ENCODE measurements at regions not wholly inside any gene's neighbourhood (a gene's known extent, or its start where the extent isn't known, plus 50 kb on each side); places are given as distances from the start of the nearest gene placed in this dataset.

- Histone ChIP-seq H3K27me3 (replicated peaks; ENCODE audit: control insufficient read depth, insufficient read depth, low read length) (no peaks in the 10 kb centered on the region), H3K36me3 (ENCODE audit: control insufficient read depth, insufficient read depth, low read length) (no peaks in the 10 kb centered on the region), H3K4me3 (replicated peaks; ENCODE audit: low read depth, low read length) (no peak overlapping the region)
- no peak for TF ChIP-seq CTCF (IDR thresholded peaks at IDR 0.05; ENCODE audit: insufficient read depth, low read length, poor library complexity, severe bottlenecking)
- DNase-seq (ENCODE audit: extremely low read depth, insufficient read length) = no peak
These were observed 377.8 kb downstream of the PCDH7 start for GRCh38 chr4:31097999-31098398.

GRCh38 chr4:31100536-31100935, 380.4 kb downstream of the PCDH7 start:
- no peaks in the 10 kb centered on the region for H3K36me3 ChIP-seq (ENCODE audit: control insufficient read depth, insufficient read depth, low read length)
- TF ChIP-seq CTCF (IDR thresholded peaks at IDR 0.05; ENCODE audit: insufficient read depth, low read length, poor library complexity, severe bottlenecking) = no peak
- no peak for DNase-seq (ENCODE audit: extremely low read depth, insufficient read length)
- no peaks in the 10 kb centered on the region for H3K27me3 ChIP-seq (replicated peaks; ENCODE audit: control insufficient read depth, insufficient read depth, low read length)
- no peak overlapping the region for H3K4me3 ChIP-seq (replicated peaks; ENCODE audit: low read depth, low read length)

GRCh38 chr4:31104043-31104442, 383.9 kb downstream of the PCDH7 start:
- Histone ChIP-seq H3K27me3 (replicated peaks; ENCODE audit: control insufficient read depth, insufficient read depth, low read length) (no peaks in the 10 kb centered on the region), H3K4me3 (replicated peaks; ENCODE audit: low read depth, low read length) (no peak overlapping the region), H3K36me3 (ENCODE audit: control insufficient read depth, insufficient read depth, low read length) (no peaks in the 10 kb centered on the region)
- no peak for DNase-seq (ENCODE audit: extremely low read depth, insufficient read length)
- TF ChIP-seq CTCF (IDR thresholded peaks at IDR 0.05; ENCODE audit: insufficient read depth, low read length, poor library complexity, severe bottlenecking) = no peak

- Histone ChIP-seq H3K36me3 (ENCODE audit: control insufficient read depth, insufficient read depth, low read length) (no peaks in the 10 kb centered on the region), H3K27me3 (replicated peaks; ENCODE audit: control insufficient read depth, insufficient read depth, low read length) (no peaks in the 10 kb centered on the region), H3K4me3 (replicated peaks; ENCODE audit: low read depth, low read length) (no peak overlapping the region)
- no peak for DNase-seq (ENCODE audit: extremely low read depth, insufficient read length)
- no peak for TF ChIP-seq CTCF (IDR thresholded peaks at IDR 0.05; ENCODE audit: insufficient read depth, low read length, poor library complexity, severe bottlenecking)
These were observed 384.4 kb downstream of the PCDH7 start for GRCh38 chr4:31104577-31104976.

GRCh38 chr4:31106419-31106818, 386.2 kb downstream of the PCDH7 start:
- Histone ChIP-seq H3K4me3 (replicated peaks; ENCODE audit: low read depth, low read length) (no peak overlapping the region), H3K27me3 (replicated peaks; ENCODE audit: control insufficient read depth, insufficient read depth, low read length) (no peaks in the 10 kb centered on the region), H3K36me3 (ENCODE audit: control insufficient read depth, insufficient read depth, low read length) (no peaks in the 10 kb centered on the region)
- no peak for DNase-seq (ENCODE audit: extremely low read depth, insufficient read length)
- TF ChIP-seq CTCF (IDR thresholded peaks at IDR 0.05; ENCODE audit: insufficient read depth, low read length, poor library complexity, severe bottlenecking) = no peak

- no peak overlapping the region for H3K4me3 ChIP-seq (replicated peaks; ENCODE audit: low read depth, low read length)
- TF ChIP-seq CTCF (IDR thresholded peaks at IDR 0.05; ENCODE audit: insufficient read depth, low read length, poor library complexity, severe bottlenecking) = no peak
- H3K27me3 ChIP-seq (replicated peaks; ENCODE audit: control insufficient read depth, insufficient read depth, low read length) = no peaks in the 10 kb centered on the region
- DNase-seq (ENCODE audit: extremely low read depth, insufficient read length) = no peak
- H3K36me3 ChIP-seq (ENCODE audit: control insufficient read depth, insufficient read depth, low read length) = no peaks in the 10 kb centered on the region
These were observed 387.2 kb downstream of the PCDH7 start for GRCh38 chr4:31107362-31107761.
